GM12864 (cell line): ENCODE measurements at regions not wholly inside any gene's neighbourhood (a gene's known extent, or its start where the extent isn't known, plus 50 kb on each side); places are given as distances from the start of the nearest gene placed in this dataset.

Experiments
- DNase-seq: peaks from one replicate; pipeline ENCODE4 v3.0.0-alpha.2; 2011; ENCODE audit warnings: low read depth
- H3K4me3 ChIP-seq: 2 replicates; pipeline ENCODE4 v1.5.1; 2011; ENCODE audit warnings: mild to moderate bottlenecking, low read depth, low read length, control low read depth
- CTCF ChIP-seq: IDR thresholded peaks from 2 replicates; pipeline ENCODE4 v1.5.1; 2011; ENCODE audit warnings: low read depth, mild to moderate bottlenecking, moderate library complexity, low read length, control low read depth, inconsistent platforms; ENCODE audit errors: missing control alignments

DNA sequence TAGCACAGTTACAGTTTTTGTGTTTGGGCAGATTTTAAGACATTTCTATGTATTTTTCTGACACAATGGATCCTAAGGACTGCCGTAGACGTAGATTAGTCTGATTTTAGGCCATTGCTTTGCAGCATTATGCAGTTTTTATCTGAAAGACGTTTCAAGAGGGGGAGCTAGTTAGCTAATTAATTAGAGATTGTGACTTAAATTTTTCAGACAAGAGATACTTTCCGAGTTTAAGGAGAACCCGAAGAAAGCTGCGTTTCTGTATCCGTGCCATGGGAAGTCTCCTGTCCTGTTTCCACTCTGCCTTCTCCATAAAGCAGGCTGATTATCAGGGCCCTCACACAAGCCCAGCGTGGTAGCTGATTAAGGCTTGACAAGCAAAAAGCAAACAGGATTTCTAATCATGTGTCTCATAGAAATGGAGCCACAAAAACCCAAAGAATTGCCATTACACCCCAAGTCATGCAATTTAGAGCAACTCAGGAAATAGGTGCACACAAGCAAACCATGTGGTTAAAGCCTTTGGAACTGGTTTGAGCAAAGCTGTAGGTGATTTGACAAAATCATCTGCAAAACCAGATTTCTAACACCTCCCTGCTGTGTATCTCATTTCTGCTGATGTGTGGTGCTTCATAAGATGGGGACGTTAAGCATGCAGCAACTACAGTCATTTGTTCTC is 808.1 kb downstream of the RNF144A start:
- no peak for TF ChIP-seq CTCF
- DNase-seq = peak; percentile 16
- no peak overlapping the region for H3K4me3 ChIP-seq

GRCh38 chr2:7725850-7726242 is 808.6 kb downstream of the RNF144A start:
- H3K4me3 ChIP-seq = no peak overlapping the region
- DNase-seq = no peak
- TF ChIP-seq CTCF = no peak

GRCh38 chr2:7726989-7727388 is 809.8 kb downstream of the RNF144A start:
- TF ChIP-seq CTCF = no peak
- no peak overlapping the region for H3K4me3 ChIP-seq
- no peak for DNase-seq

GRCh38 chr2:7728388-7728787 is 811.2 kb downstream of the RNF144A start:
- H3K4me3 ChIP-seq = no peak overlapping the region
- DNase-seq = no peak
- no peak for TF ChIP-seq CTCF

GRCh38 chr2:7730449-7730848 is 813.2 kb downstream of the RNF144A start:
- no peak for TF ChIP-seq CTCF
- no peak for DNase-seq

GRCh38 chr2:7730990-7731389 is 813.8 kb downstream of the RNF144A start:
- no peak overlapping the region for H3K4me3 ChIP-seq
- no peak for TF ChIP-seq CTCF
- DNase-seq = no peak

More at GRCh38 chr2:7730449-7730848, 813.2 kb downstream of the RNF144A start:
- no peak overlapping the region for H3K4me3 ChIP-seq

- no peak for TF ChIP-seq CTCF
- H3K4me3 ChIP-seq = no peak overlapping the region
- DNase-seq = no peak
Measured at GRCh38 chr2:7732497-7732896, 815.3 kb downstream of the RNF144A start.
